Lower leg skin (tissue), 4 donors: ENCODE measurements at regions not wholly inside any gene's neighbourhood (a gene's known extent, or its start where the extent isn't known, plus 50 kb on each side); places are given as distances from the start of the nearest gene placed in this dataset.

Experiments used
- DNase-seq, 2 donors: peaks; one replicate each; pipeline ENCODE4 v3.0.0-alpha.2; 2019; ENCODE audit warnings: low spot score in 2 of 2
- H3K4me3 ChIP-seq: fragments of 200-600 bp; sonication (generic); 2 replicates; pipeline ENCODE4 v1.5.1; 2017; ENCODE audit warnings: mild to moderate bottlenecking, low read depth; ENCODE audit not compliant: poor library complexity, severe bottlenecking
- POLR2A ChIP-seq, 2 donors: fragments of 450-650 bp; IDR thresholded peaks; one replicate each; pipeline ENCODE4 v1.6.1; 2016 to 2017; ENCODE audit warnings: antibody characterized with exemption in 2 of 2, mild to moderate bottlenecking in 1 of 2, moderate library complexity in 1 of 2
- WGBS, 2 donors: methylation state at CpG; one replicate each; pipeline ENCODE4 v1.1.5; 2018; 5-methylcytosine and 5-hydroxymethylcytosine counted together
- intact Hi-C: fragments of 100-400 bp; cut with DNase I; formaldehyde crosslinking; loops from one replicate; pipeline ENCODE4 v1.15.0; 2023; ENCODE audit warnings: low total_unique reads
- TF ChIP-seq, protein P1 (sequence below), 3 donors: fragments of 450-650 bp; IDR thresholded peaks; one replicate each; pipeline ENCODE4 v1.5.1; 2016; ENCODE audit warnings: antibody characterized with exemption in 3 of 3, mild to moderate bottlenecking in 3 of 3, moderate library complexity in 2 of 3

DNA sequence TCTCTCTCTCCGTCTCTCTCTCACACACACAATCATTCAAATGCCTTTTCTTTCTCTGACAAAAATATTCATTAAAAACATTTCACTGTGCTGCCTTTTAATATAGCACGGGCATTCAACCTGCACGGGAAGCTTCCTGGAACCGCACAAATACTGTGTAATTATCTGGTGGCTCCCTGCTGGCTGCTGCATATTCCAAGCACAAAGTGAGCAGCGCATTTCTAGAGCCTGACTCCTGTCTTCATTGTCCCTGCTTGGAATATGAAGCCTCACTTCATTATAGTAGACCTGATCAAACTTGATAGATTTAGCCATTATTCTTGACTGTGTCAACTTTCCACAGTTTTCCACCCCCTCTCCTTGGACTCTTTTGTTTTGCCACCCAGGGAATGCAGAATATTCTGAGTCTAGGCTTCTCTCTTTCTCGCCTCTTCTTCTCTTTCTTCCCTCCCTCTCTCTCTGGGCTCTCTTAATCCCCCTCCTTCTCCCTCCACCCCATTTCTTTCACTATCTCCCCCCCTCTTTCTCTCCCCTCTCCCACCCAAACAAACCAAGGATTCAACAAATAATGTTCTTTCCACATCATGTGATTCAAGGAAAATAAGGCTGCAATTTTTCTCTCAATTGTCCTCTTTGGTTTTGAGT, 672.1 kb upstream of the FANCL start:
- no peak for TF ChIP-seq POLR2A (IDR thresholded peaks at IDR 0.05)
- TF ChIP-seq, protein P1, sequence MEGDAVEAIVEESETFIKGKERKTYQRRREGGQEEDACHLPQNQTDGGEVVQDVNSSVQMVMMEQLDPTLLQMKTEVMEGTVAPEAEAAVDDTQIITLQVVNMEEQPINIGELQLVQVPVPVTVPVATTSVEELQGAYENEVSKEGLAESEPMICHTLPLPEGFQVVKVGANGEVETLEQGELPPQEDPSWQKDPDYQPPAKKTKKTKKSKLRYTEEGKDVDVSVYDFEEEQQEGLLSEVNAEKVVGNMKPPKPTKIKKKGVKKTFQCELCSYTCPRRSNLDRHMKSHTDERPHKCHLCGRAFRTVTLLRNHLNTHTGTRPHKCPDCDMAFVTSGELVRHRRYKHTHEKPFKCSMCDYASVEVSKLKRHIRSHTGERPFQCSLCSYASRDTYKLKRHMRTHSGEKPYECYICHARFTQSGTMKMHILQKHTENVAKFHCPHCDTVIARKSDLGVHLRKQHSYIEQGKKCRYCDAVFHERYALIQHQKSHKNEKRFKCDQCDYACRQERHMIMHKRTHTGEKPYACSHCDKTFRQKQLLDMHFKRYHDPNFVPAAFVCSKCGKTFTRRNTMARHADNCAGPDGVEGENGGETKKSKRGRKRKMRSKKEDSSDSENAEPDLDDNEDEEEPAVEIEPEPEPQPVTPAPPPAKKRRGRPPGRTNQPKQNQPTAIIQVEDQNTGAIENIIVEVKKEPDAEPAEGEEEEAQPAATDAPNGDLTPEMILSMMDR (IDR thresholded peaks at IDR 0.05), result no peak
- H3K4me3 ChIP-seq, result no peak overlapping the region
- 57 to 67% methylated on average over 6 of the region's 6 CpGs for WGBS, 2 donors
- no peak for DNase-seq
- intact Hi-C loops, result no loop called here

DNA sequence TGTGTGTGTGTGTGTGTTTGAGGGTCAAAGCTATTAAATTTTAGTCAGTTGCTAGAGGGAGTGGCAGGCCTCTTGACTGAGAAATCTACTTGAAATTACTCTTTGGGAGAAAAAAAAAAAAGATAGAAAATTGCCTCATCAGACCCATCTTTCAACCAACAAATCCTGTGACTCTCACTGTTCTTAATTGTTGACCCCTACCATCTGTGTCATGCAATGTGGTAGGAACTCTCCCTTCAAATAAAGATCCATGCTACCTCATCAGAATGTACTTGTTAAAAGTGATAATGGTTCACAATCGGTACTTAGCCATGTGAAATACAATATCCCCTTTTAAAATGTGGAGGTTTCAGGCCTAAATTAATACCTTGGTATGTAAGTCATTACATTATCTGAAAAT, 670.8 kb upstream of the FANCL start:
- intact Hi-C loops, result no loop called here
- WGBS, 2 donors, result 85 to 86% methylated on average over 1 of the region's 1 CpG
- no peak for TF ChIP-seq POLR2A (IDR thresholded peaks at IDR 0.05)
- TF ChIP-seq, protein P1 (IDR thresholded peaks at IDR 0.05), result no peak

DNA sequence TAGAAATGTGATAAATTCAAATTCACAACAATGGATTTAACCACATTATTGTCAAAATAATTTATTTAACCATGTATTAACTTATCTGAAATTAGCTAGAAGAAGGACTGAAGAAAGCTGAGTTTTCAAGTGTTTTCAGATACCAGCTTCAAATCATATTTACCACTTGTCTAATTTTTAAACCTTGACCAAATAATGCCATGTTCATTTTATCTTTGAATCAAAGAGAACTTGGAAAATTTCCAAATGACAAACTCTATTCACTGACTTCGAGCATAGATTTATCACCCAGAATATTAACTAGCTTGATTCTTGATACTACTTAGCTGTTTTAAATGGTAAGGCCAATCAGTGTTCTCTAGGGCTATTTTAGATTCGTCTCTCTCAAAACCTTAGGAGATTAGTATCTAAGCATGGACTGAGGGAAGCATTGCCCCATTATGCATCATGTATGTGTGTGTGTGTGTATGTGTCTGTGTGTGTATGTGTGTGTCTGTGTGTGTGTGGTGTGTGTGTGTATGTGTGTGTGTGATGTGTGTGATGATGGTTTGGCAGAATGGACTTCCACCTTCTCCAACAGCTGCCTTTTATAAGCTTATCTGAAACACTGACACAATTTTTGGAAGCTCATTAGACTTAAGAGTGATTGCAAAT, 667.5 kb upstream of the FANCL start:
- no peak for DNase-seq
- WGBS, 2 donors, result 45 to 48% methylated on average over 2 of the region's 2 CpGs

More for the DNA sequence above, 670.8 kb upstream of the FANCL start:
- no peak for DNase-seq
- H3K4me3 ChIP-seq, result no peak overlapping the region

DNA sequence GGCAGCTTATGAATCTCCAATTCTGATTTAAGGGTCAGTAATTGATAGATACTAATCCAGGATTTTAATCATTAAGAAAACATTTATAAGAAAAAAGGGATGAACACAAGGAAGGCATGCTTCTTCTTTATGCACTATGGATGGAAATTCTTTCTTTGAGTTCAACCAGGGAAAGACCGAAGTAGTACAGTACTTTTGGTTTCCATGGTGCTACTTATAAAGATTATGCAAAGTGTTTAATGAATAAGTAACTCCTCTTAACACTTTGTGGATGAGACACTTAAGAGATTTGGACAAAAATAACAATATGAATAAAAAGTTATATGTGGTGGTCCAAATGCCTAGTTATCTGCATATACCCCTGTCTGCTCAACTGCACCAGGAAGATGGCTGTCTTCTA, 666.5 kb upstream of the FANCL start:
- TF ChIP-seq, protein P1 (IDR thresholded peaks at IDR 0.05), result no peak
- no peak for TF ChIP-seq POLR2A (IDR thresholded peaks at IDR 0.05)
- intact Hi-C loops, result no loop called here
- DNase-seq, result no peak
- no peak overlapping the region for H3K4me3 ChIP-seq
- 89 to 91% methylated on average over 1 of the region's 1 CpG for WGBS, 2 donors

More for the DNA sequence above, 667.5 kb upstream of the FANCL start:
- TF ChIP-seq, protein P1 (IDR thresholded peaks at IDR 0.05), result no peak
- no peak for TF ChIP-seq POLR2A (IDR thresholded peaks at IDR 0.05)
- H3K4me3 ChIP-seq, result no peak overlapping the region
- intact Hi-C loops, result no loop called here

DNA sequence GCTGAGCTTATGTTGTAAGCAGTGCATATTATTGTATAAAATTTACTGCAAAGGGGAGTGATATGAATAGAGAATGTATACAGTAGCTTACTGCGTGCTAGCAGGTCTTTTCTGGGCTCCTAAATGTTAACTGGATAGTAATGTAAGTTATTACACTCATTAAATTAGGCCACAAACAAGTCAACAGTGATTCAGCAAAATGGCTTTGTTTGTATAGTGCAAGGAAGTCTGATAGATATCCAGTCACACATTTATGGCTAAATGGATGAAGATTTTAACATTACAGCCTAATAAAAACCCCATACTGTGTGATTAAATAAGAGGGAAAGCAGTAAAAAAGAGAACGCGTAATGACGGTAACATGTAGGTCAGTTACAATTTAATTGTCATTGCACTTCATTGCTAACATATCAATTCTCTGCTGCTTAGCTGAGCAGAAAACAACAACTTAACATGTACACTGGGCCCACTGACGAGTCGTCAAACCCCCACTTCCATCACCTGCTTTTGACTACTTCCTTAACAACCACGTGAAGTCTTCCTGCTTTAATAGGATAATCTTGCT, 665.0 kb upstream of the FANCL start:
- no peak for TF ChIP-seq POLR2A (IDR thresholded peaks at IDR 0.05)
- TF ChIP-seq, protein P1 (IDR thresholded peaks at IDR 0.05), result no peak
- intact Hi-C loops, result no loop called here
- H3K4me3 ChIP-seq, result no peak overlapping the region
- 73 to 81% methylated on average over 7 of the region's 7 CpGs for WGBS, 2 donors
- no peak for DNase-seq
